SK-N-MC (cell line): ENCODE measurements at regions not wholly inside any gene's neighbourhood (a gene's known extent, or its start where the extent isn't known, plus 50 kb on each side); places are given as distances from the start of the nearest gene placed in this dataset.

Experiments
- EZH2 ChIP-seq: fragments of 200-600 bp; sonication (generic); IDR thresholded peaks from one replicate; pipeline ENCODE4 v1.6.1; 2017; ENCODE audit warnings: antibody characterized with exemption
- FOXP2 ChIP-seq: optimal IDR thresholded peaks from 2 replicates; pipeline ENCODE3; 2011; ENCODE audit warnings: mild to moderate bottlenecking, moderate library complexity; ENCODE audit not compliant: insufficient read depth; ENCODE audit errors: extremely low read length, control extremely low read depth
- POLR2AphosphoS5 ChIP-seq: IDR thresholded peaks from 2 replicates; pipeline ENCODE4 v1.6.1; 2012; ENCODE audit warnings: mild to moderate bottlenecking, low read depth, low read length, borderline replicate concordance

- TF ChIP-seq EZH2 (no peak), POLR2AphosphoS5 (no peak), FOXP2 (no peak)
These were observed 187.5 kb upstream of the ZBED5 start for GRCh38 chr11:11045156-11045930.
